H9 (cell line): ENCODE measurements at regions not wholly inside any gene's neighbourhood (a gene's known extent, or its start where the extent isn't known, plus 50 kb on each side); places are given as distances from the start of the nearest gene placed in this dataset.
A peak's percentile ranks its signal among the peaks of the same experiment; 100 is the strongest.

Source experiments
- DNase-seq: peaks from one replicate; pipeline ENCODE4 v3.0.0-alpha.2; 2017
- H2AFZ ChIP-seq: one replicate; pipeline ENCODE4 v1.6.1; 2013; ENCODE audit warnings: mild to moderate bottlenecking, low read length, control low read depth, moderate library complexity
- H2AK5ac ChIP-seq: 2 replicates; pipeline ENCODE4 v1.6.1; 2013; ENCODE audit warnings: low read length, control low read depth, mixed read lengths; ENCODE audit not compliant: insufficient read length
- H2BK120ac ChIP-seq: one replicate; pipeline ENCODE4 v1.6.1; 2013; ENCODE audit warnings: low read depth, mild to moderate bottlenecking, low read length, control low read depth, inconsistent platforms; ENCODE audit not compliant: poor library complexity, severe bottlenecking
- H2BK12ac ChIP-seq: 2 replicates; pipeline ENCODE4 v1.6.1; 2013; ENCODE audit warnings: low read length, control low read depth, mixed read lengths, low read depth; ENCODE audit not compliant: insufficient read length
- H2BK15ac ChIP-seq: 2 replicates; pipeline ENCODE4 v1.6.1; 2013; ENCODE audit warnings: low read depth, low read length, control low read depth
- H2BK20ac ChIP-seq: one replicate; pipeline ENCODE4 v1.6.1; 2013; ENCODE audit warnings: low read depth, mild to moderate bottlenecking, low read length, control low read depth, inconsistent platforms; ENCODE audit not compliant: poor library complexity, severe bottlenecking
- H2BK5ac ChIP-seq: 2 replicates; pipeline ENCODE4 v1.6.1; 2013; ENCODE audit warnings: low read length, control low read depth, mixed read lengths; ENCODE audit not compliant: insufficient read length
- H3K14ac ChIP-seq: 2 replicates; pipeline ENCODE4 v1.6.1; 2013; ENCODE audit warnings: low read length, control low read depth; ENCODE audit not compliant: insufficient read depth
- H3K18ac ChIP-seq: 2 replicates; pipeline ENCODE4 v1.6.1; 2013; ENCODE audit warnings: low read depth, mild to moderate bottlenecking, mixed read lengths, low read length, control low read depth; ENCODE audit not compliant: insufficient read length
- H3K23ac ChIP-seq: 2 replicates; pipeline ENCODE4 v1.6.1; 2013; ENCODE audit warnings: low read length, control low read depth, mixed read lengths, low read depth; ENCODE audit not compliant: insufficient read length
- H3K23me2 ChIP-seq: 2 replicates; pipeline ENCODE4 v1.6.1; 2013; ENCODE audit warnings: low read depth, mild to moderate bottlenecking, mixed read lengths, low read length, control low read depth; ENCODE audit not compliant: insufficient read length, poor library complexity, severe bottlenecking
- H3K27ac ChIP-seq: 2 replicates; pipeline ENCODE4 v1.5.1; 2013; ENCODE audit warnings: low read length, control low read depth, mixed read lengths, low read depth; ENCODE audit not compliant: insufficient read length
- H3K27me3 ChIP-seq: 2 replicates; pipeline ENCODE4 v1.6.1; 2013; ENCODE audit warnings: low read length, control low read depth, inconsistent platforms; ENCODE audit not compliant: insufficient read depth
- H3K4ac ChIP-seq: 2 replicates; pipeline ENCODE4 v1.6.1; 2013; ENCODE audit warnings: low read depth, mild to moderate bottlenecking, control low read depth, inconsistent platforms, low read length, moderate library complexity
- H3K4me1 ChIP-seq: 2 replicates; pipeline ENCODE4 v1.6.1; 2013; ENCODE audit warnings: low read length, control low read depth, inconsistent platforms; ENCODE audit not compliant: insufficient read depth
- H3K4me2 ChIP-seq: 2 replicates; pipeline ENCODE4 v1.6.1; 2013; ENCODE audit warnings: low read length, control low read depth, mixed read lengths; ENCODE audit not compliant: insufficient read length, insufficient read depth
- H3K56ac ChIP-seq: 2 replicates; pipeline ENCODE4 v1.6.1; 2013; ENCODE audit warnings: low read depth, mild to moderate bottlenecking, mixed read lengths, low read length, control low read depth; ENCODE audit not compliant: insufficient read length
- H3K79me1 ChIP-seq: 2 replicates; pipeline ENCODE4 v1.6.1; 2013; ENCODE audit warnings: low read depth, mild to moderate bottlenecking, moderate library complexity, low read length, control low read depth, inconsistent platforms; ENCODE audit not compliant: insufficient read depth, poor library complexity, severe bottlenecking
- H3K79me2 ChIP-seq: 2 replicates; pipeline ENCODE4 v1.6.1; 2013; ENCODE audit warnings: low read length, control low read depth, inconsistent platforms; ENCODE audit not compliant: insufficient read depth
- H3K9ac ChIP-seq: 2 replicates; pipeline ENCODE4 v1.6.1; 2013; ENCODE audit warnings: low read length, control low read depth, mixed read lengths; ENCODE audit not compliant: insufficient read length; ENCODE audit errors: extremely low read depth
- H3K9me3 ChIP-seq: one replicate; pipeline ENCODE4 v1.6.1; 2013; ENCODE audit warnings: low read depth, low read length, inconsistent platforms; ENCODE audit not compliant: control insufficient read depth
- H3T11ph ChIP-seq: one replicate; pipeline ENCODE4 v1.6.1; 2013; ENCODE audit warnings: mild to moderate bottlenecking, low read length, control low read depth, inconsistent platforms
- H4K20me1 ChIP-seq: one replicate; pipeline ENCODE4 v1.6.1; 2013; ENCODE audit not compliant: control insufficient read depth, insufficient read length, insufficient read depth
- H4K5ac ChIP-seq: 2 replicates; pipeline ENCODE4 v1.6.1; 2013; ENCODE audit warnings: low read depth, mild to moderate bottlenecking, mixed read lengths, low read length, control low read depth; ENCODE audit not compliant: insufficient read length
- H4K8ac ChIP-seq: replicated peaks from 2 replicates; pipeline ENCODE4 v1.6.1; 2013; ENCODE audit warnings: low read length, control low read depth, mixed read lengths, low read depth; ENCODE audit not compliant: insufficient read length
- H4K91ac ChIP-seq: 2 replicates; pipeline ENCODE4 v1.6.1; 2013; ENCODE audit warnings: low read depth, mild to moderate bottlenecking, moderate library complexity, mixed read lengths, low read length, control low read depth; ENCODE audit not compliant: insufficient read length
- H3K27ac Mint-ChIP-seq, 3 experiments: 2 replicates in 2 of 3; 3 replicates in 1 of 3; pipeline ENCODE4 v1.8.0; 2020 to 2021; ENCODE audit warnings: mixed read lengths in 3 of 3, mild to moderate bottlenecking in 1 of 3, moderate library complexity in 1 of 3
- H3K27me3 Mint-ChIP-seq: 2 replicates; pipeline ENCODE4 v1.8.0; 2021; ENCODE audit warnings: low read depth, mild to moderate bottlenecking, moderate library complexity, mixed read lengths
- H3K36me3 Mint-ChIP-seq, 3 experiments: 2 replicates in 2 of 3; 3 replicates in 1 of 3; pipeline ENCODE4 v1.8.0; 2020 to 2021; ENCODE audit warnings: low read depth in 3 of 3, mixed read lengths in 3 of 3; ENCODE audit not compliant: insufficient read depth in 1 of 3
- H3K4me1 Mint-ChIP-seq, 2 experiments: 2 replicates each; pipeline ENCODE4 v1.8.0; 2020; ENCODE audit warnings: mixed read lengths in 2 of 2
- H3K4me3 Mint-ChIP-seq, 2 experiments: 2 replicates in 1 of 2; 3 replicates in 1 of 2; pipeline ENCODE4 v1.8.0; 2020 to 2021; ENCODE audit warnings: mild to moderate bottlenecking in 2 of 2, mixed read lengths in 2 of 2, moderate library complexity in 1 of 2
- H3K9me3 Mint-ChIP-seq, 2 experiments: 2 replicates in 1 of 2; 3 replicates in 1 of 2; pipeline ENCODE4 v1.8.0; 2020; ENCODE audit warnings: mild to moderate bottlenecking in 2 of 2, mixed read lengths in 2 of 2, moderate library complexity in 1 of 2
- WGBS: extraction: QIAGEN DNeasy Blood & Tissue Kit; methylation state at CpG from one replicate; pipeline ENCODE4 v1.1.7; 2013; ENCODE audit warnings: missing lambda C conversion rate, low lambda C conversion rate, mixed read lengths; ENCODE audit not compliant: insufficient read length; ENCODE audit errors: extremely low coverage; 5-methylcytosine and 5-hydroxymethylcytosine counted together
- TF ChIP-seq, protein P1 (sequence below): fragments of 200-600 bp; sonication (generic); conservative IDR thresholded peaks from 3 replicates; pipeline ENCODE4 v1.8.0; 2021; ENCODE audit warnings: antibody characterized with exemption, mild to moderate bottlenecking

DNA sequence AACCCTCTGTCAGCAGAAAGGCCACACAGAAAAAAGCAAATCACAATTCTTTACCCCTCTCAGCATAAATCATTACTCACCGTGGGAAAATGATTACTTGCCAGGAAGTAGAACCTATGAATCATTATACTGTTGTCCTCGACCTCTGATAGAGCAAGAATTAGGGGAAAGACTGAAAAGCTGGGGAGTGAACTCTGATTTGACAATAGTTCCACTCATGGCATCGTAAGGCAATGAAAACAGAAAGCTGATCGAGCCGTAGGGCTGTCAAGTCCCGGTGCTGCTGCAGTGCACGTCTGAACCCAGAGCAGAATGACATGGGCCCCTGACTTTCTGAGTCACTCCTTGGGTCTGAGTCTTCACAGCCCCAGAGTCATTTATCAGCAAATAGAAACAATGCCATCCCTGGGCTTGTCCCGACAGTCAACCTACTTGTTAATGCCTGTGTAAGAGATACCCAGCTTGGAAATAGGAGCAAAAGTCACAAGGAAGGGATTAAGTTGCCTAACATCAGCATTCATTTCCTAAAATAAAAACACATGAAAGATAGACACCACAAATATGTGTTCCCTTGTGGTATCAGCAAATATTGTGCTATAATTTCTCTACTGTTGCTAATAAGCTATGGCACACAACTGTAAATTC is 224.8 kb upstream of the MARCKS start:
- no peak overlapping the region for H3K23ac ChIP-seq
- H2BK12ac ChIP-seq = no peak overlapping the region
- TF ChIP-seq, protein P1, sequence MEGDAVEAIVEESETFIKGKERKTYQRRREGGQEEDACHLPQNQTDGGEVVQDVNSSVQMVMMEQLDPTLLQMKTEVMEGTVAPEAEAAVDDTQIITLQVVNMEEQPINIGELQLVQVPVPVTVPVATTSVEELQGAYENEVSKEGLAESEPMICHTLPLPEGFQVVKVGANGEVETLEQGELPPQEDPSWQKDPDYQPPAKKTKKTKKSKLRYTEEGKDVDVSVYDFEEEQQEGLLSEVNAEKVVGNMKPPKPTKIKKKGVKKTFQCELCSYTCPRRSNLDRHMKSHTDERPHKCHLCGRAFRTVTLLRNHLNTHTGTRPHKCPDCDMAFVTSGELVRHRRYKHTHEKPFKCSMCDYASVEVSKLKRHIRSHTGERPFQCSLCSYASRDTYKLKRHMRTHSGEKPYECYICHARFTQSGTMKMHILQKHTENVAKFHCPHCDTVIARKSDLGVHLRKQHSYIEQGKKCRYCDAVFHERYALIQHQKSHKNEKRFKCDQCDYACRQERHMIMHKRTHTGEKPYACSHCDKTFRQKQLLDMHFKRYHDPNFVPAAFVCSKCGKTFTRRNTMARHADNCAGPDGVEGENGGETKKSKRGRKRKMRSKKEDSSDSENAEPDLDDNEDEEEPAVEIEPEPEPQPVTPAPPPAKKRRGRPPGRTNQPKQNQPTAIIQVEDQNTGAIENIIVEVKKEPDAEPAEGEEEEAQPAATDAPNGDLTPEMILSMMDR = no peak
- H3K27me3 Mint-ChIP-seq = no peaks in the 10 kb centered on the region
- peak overlapping the region in 1 of 3 experiments; percentile 41; a peak in 2 of 7 replicates for H3K27ac Mint-ChIP-seq
- no peak overlapping the region for H2BK20ac ChIP-seq
- H2BK5ac ChIP-seq = no peak overlapping the region
- H2AFZ ChIP-seq = no peak overlapping the region
- H3K36me3 Mint-ChIP-seq = no peaks in the 10 kb centered on the region
- no peaks in the 10 kb centered on the region for H4K20me1 ChIP-seq
- H3K14ac ChIP-seq = no peak overlapping the region
- no peaks in the 10 kb centered on the region for H3K79me2 ChIP-seq
- H3K9me3 Mint-ChIP-seq = no peaks in the 10 kb centered on the region
- peaks cover 5 to 6% of the 10 kb centered on the region in 2 experiments for H3K4me1 Mint-ChIP-seq
- no peak overlapping the region for H3K4me2 ChIP-seq
- no peak overlapping the region for H2BK120ac ChIP-seq
- H3K23me2 ChIP-seq = no peaks in the 10 kb centered on the region
- no peaks in the 10 kb centered on the region for H3K79me1 ChIP-seq
- H4K5ac ChIP-seq = no peak overlapping the region
- no peak overlapping the region for H3K27ac ChIP-seq
- DNase-seq = no peak
- no peak overlapping the region for H2BK15ac ChIP-seq
- no peak overlapping the region for H4K8ac ChIP-seq
- no peak overlapping the region for H3K4me3 Mint-ChIP-seq
- no peaks in the 10 kb centered on the region for H3K9me3 ChIP-seq
- no peak overlapping the region for H2AK5ac ChIP-seq
- no peak overlapping the region for H3K9ac ChIP-seq
- H3T11ph ChIP-seq = no peak overlapping the region
- H3K56ac ChIP-seq = no peak overlapping the region
- no peak overlapping the region for H3K18ac ChIP-seq
- H4K91ac ChIP-seq = no peak overlapping the region
- WGBS = no CpG with 5 or more reads among the region's 8 CpGs
- no peak overlapping the region for H3K4ac ChIP-seq
- H3K4me1 ChIP-seq = no peaks in the 10 kb centered on the region
- H3K27me3 ChIP-seq = no peaks in the 10 kb centered on the region; the same call in 1 of the 2 replicates
